Gastroesophageal sphincter (tissue), 4 donors: ENCODE measurements at regions not wholly inside any gene's neighbourhood (a gene's known extent, or its start where the extent isn't known, plus 50 kb on each side); places are given as distances from the start of the nearest gene placed in this dataset.

Source experiments
- ATAC-seq: fragments of 150-250 bp; one replicate; pipeline ENCODE4 v1.9.1; 2016; ENCODE audit warnings: mild to moderate bottlenecking, moderate library complexity
- H3K27ac ChIP-seq, 4 donors: fragments of 200-600 bp; sonication (generic) in 3 of 4; 1 replicate in 3 of 4; 2 replicates in 1 of 4; pipeline ENCODE4 v1.5.1; 2016 to 2019
- H3K27me3 ChIP-seq: fragments of 200-600 bp; sonication (generic); one replicate; pipeline ENCODE4 v1.5.1; 2019
- H3K36me3 ChIP-seq, 2 donors: fragments of 200-600 bp; sonication (generic); one replicate each; pipeline ENCODE4 v1.5.1; 2019; ENCODE audit warnings: control low read depth in 1 of 2
- H3K4me1 ChIP-seq, 3 donors: fragments of 200-600 bp; sonication (generic); 1 replicate in 2 of 3; 2 replicates in 1 of 3; pipeline ENCODE4 v1.5.1; 2016 to 2019; ENCODE audit warnings: control low read depth in 2 of 3
- H3K4me3 ChIP-seq, 2 donors: fragments of 200-600 bp; sonication (generic); one replicate each; pipeline ENCODE4 v1.5.1; 2019; ENCODE audit warnings: mild to moderate bottlenecking in 1 of 2, moderate library complexity in 1 of 2
- H3K9me3 ChIP-seq, 3 donors: fragments of 200-600 bp; sonication (generic); one replicate each; pipeline ENCODE4 v1.5.1; 2017 to 2019; ENCODE audit warnings: control low read depth in 2 of 3
- CTCF ChIP-seq, 4 experiments: fragments of 200-600 bp in 2 of 4; fragments of 450-650 bp in 2 of 4; sonication (generic) in 1 of 4; IDR thresholded peaks; one replicate each; pipeline ENCODE4 v1.5.1; 2017 to 2019; ENCODE audit warnings: antibody characterized with exemption in 4 of 4, mild to moderate bottlenecking in 2 of 4, moderate library complexity in 2 of 4
- EP300 ChIP-seq: sonication (generic); formaldehyde crosslinking; IDR thresholded peaks from one replicate; pipeline ENCODE4 v1.6.1; 2017; ENCODE audit warnings: antibody characterized with exemption, mild to moderate bottlenecking
- POLR2A ChIP-seq, 2 donors: fragments of 450-650 bp; IDR thresholded peaks; one replicate each; pipeline ENCODE4 v1.6.1; 2017; ENCODE audit warnings: antibody characterized with exemption in 2 of 2, mild to moderate bottlenecking in 2 of 2, moderate library complexity in 1 of 2
- POLR2AphosphoS5 ChIP-seq: sonication (generic); formaldehyde crosslinking; IDR thresholded peaks from one replicate; pipeline ENCODE4 v1.6.1; 2017; ENCODE audit warnings: antibody characterized with exemption
- WGBS, 2 donors: methylation state at CpG; one replicate each; pipeline ENCODE4 v1.1.5; 2018; ENCODE audit warnings: low coverage in 1 of 2; 5-methylcytosine and 5-hydroxymethylcytosine counted together

GRCh38 chr10:55348534-55348933 lies 547.5 kb upstream of the PCDH15 start:
- TF ChIP-seq POLR2A (IDR thresholded peaks at IDR 0.05) = no peak
- TF ChIP-seq EP300 = no peak
- no peak for TF ChIP-seq CTCF (IDR thresholded peaks at IDR 0.05)
- no peak for TF ChIP-seq POLR2AphosphoS5
- no peaks in the 10 kb centered on the region for H3K4me1 ChIP-seq
- H3K36me3 ChIP-seq = no peaks in the 10 kb centered on the region
- H3K27ac ChIP-seq = no peak overlapping the region
- no peaks in the 10 kb centered on the region for H3K9me3 ChIP-seq
- H3K27me3 ChIP-seq = no peaks in the 10 kb centered on the region
- no peak for ATAC-seq
- no peak overlapping the region for H3K4me3 ChIP-seq

GRCh38 chr10:55330486-55330885 lies 529.5 kb upstream of the PCDH15 start:
- no peak for TF ChIP-seq EP300
- no peak for TF ChIP-seq POLR2A (IDR thresholded peaks at IDR 0.05)
- no peak for TF ChIP-seq POLR2AphosphoS5
- no peak for TF ChIP-seq CTCF (IDR thresholded peaks at IDR 0.05)
- Histone ChIP-seq H3K27me3 (no peaks in the 10 kb centered on the region), H3K4me3 (no peak overlapping the region), H3K36me3 (no peaks in the 10 kb centered on the region), H3K9me3 (no peaks in the 10 kb centered on the region), H3K4me1 (no peaks in the 10 kb centered on the region), H3K27ac (no peak overlapping the region)
- no peak for ATAC-seq
- WGBS, 2 donors = 71 to 80% methylated on average over 1 of the region's 1 CpG

- no peak overlapping the region for H3K4me3 ChIP-seq
- H3K36me3 ChIP-seq = no peaks in the 10 kb centered on the region
- no peaks in the 10 kb centered on the region for H3K27me3 ChIP-seq
- H3K9me3 ChIP-seq = no peaks in the 10 kb centered on the region
- no peak for TF ChIP-seq POLR2AphosphoS5
- no peak for TF ChIP-seq CTCF (IDR thresholded peaks at IDR 0.05)
- TF ChIP-seq EP300 = no peak
- TF ChIP-seq POLR2A (IDR thresholded peaks at IDR 0.05) = no peak
- H3K4me1 ChIP-seq = no peaks in the 10 kb centered on the region
- ATAC-seq = no peak
- no peak overlapping the region for H3K27ac ChIP-seq
Observed at GRCh38 chr10:55329796-55330195, 528.8 kb upstream of the PCDH15 start.

GRCh38 chr10:55320187-55320700 lies 519.2 kb upstream of the PCDH15 start:
- H3K9me3 ChIP-seq = peaks cover 0 to 6% (median 0%) of the 10 kb centered on the region in 3 donors
- no peaks in the 10 kb centered on the region for H3K4me1 ChIP-seq
- H3K36me3 ChIP-seq = no peaks in the 10 kb centered on the region
- no peak for ATAC-seq
- no peak overlapping the region for H3K4me3 ChIP-seq
- no CpG with 5 or more reads among the region's 2 CpGs for WGBS, 2 donors
- no peaks in the 10 kb centered on the region for H3K27me3 ChIP-seq
- TF ChIP-seq POLR2AphosphoS5 = no peak
- TF ChIP-seq EP300 = no peak
- no peak for TF ChIP-seq CTCF (IDR thresholded peaks at IDR 0.05)
- TF ChIP-seq POLR2A (IDR thresholded peaks at IDR 0.05) = no peak
- H3K27ac ChIP-seq = no peak overlapping the region

- no peak for TF ChIP-seq CTCF (IDR thresholded peaks at IDR 0.05)
- no peak for TF ChIP-seq EP300
- no peak for TF ChIP-seq POLR2AphosphoS5
- TF ChIP-seq POLR2A (IDR thresholded peaks at IDR 0.05) = no peak
- Histone ChIP-seq H3K27me3 (no peaks in the 10 kb centered on the region), H3K4me3 (no peak overlapping the region), H3K9me3 (no peaks in the 10 kb centered on the region), H3K4me1 (no peaks in the 10 kb centered on the region), H3K36me3 (no peaks in the 10 kb centered on the region), H3K27ac (no peak overlapping the region)
- WGBS, 2 donors = 61 to 77% methylated on average over 4 of the region's 4 CpGs
- no peak for ATAC-seq
Observed at GRCh38 chr10:55311848-55312635, 511.0 kb upstream of the PCDH15 start.
